ENCODE measurements at regions not wholly inside any gene's neighbourhood (a gene's known extent, or its start where the extent isn't known, plus 50 kb on each side); places are given as distances from the start of the nearest gene placed in this dataset.
"Not testable (repeated sequence)": the region's sequence is repeated elsewhere in the genome, so short reads cannot be mapped to it uniquely, and the experiment has no call there.

DNA sequence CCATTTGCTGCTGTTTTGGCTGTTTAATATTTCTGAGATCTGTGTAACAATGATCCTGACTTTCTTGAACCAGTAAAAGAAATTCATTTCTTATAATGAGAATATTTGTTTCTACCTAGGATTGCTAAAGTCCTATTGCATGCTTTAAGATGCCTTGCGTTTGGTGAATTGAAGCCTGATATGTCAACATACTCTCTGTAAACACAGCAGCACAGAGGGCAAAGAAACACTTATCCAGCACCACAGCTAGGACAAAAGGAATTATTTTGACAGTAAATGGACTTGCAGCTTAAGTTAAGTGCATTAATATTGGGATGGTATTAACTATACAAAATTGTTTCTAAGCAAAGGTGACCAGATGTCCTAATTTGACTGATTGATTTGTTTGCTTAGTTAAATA lies 2031.2 kb upstream of the CDH6 start:
- DNase-seq (ENCODE audit: extremely low read depth in 1 of 11, low read depth in 9 of 11, low spot score in 4 of 11) = no peak

DNA sequence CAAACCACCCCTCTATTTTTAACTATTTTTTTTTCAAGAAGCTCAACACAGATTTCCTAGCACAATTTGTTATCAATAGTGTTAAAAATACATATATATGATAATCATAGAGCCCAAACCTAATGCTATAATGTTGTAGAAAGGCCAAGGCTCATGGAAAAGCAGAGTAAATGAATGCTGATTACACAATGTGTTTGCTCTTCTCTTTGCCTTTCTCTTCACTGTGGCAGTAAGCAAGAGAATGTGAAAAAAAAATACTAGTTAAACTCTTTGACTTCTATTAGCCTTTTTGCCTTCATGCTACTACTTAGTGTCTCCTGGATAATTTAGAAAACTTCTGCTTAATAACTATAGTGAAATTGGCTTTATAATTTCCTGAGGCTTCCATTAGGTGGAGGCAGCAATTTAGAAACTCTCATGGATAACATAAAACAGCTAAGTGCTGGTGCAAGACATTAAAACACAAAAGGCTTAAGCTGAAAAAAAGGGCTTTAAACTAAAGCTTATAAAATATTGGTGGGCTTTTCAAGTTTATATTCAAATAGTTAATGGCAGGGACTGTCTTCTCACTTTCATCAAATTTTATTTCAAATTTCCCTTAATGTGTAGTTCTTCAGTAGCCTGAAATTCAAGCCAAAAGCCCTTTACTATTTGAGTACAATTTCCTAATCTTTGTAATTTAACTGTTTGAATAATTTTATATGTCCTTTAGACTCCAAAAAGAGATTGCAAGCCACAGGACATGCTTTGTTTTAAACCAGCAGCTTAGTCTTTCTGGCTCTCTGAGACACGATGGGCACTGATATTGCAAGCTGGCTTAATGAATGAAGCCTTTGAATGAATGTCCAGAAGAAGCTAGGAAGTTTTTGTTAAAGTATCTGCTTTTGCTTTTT lies 2031.8 kb upstream of the CDH6 start:
- no peak for DNase-seq (ENCODE audit: extremely low read depth in 1 of 11, low read depth in 9 of 11, low spot score in 4 of 11)

DNA sequence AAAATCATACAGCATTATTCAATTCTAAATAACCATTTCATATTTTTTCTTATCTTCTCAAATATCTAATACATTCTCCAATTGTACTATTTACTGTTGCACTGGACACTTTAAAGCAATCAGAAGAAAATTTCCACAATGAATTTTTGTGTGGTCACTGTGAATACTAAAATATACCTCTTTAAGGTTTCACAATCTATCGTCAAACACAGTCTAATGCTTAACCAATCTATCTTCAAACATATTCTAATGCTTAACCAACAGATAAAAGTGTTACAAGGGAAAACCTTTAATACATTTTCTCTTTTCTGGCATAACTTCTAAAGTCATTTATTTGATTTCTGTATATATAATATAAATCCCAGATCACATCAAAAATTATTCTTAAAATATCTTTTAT lies 2035.5 kb upstream of the CDH6 start:
- DNase-seq (ENCODE audit: extremely low read depth in 1 of 11, low read depth in 9 of 11, low spot score in 4 of 11) = no peak

DNA sequence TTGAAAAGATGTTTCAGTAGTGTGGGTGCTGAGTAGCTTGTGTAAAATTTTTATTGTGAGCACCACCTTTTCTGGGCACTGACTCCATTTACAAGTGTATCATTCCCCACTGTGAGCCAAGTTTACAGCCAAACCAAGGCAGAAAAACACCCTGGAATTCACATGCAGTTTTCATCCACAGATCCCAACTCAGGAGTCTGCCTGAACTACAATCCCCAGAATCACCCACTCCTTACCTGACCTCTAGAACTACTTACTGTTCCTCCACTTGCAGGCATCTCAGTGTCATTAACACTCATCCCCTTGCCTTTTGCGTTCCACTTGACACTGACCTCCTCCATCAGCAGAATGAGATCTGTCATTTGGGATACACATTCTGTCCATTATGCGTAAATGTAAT lies 2042.6 kb upstream of the CDH6 start:
- no peak for DNase-seq (ENCODE audit: extremely low read depth in 1 of 11, low read depth in 9 of 11, low spot score in 4 of 11)

DNA sequence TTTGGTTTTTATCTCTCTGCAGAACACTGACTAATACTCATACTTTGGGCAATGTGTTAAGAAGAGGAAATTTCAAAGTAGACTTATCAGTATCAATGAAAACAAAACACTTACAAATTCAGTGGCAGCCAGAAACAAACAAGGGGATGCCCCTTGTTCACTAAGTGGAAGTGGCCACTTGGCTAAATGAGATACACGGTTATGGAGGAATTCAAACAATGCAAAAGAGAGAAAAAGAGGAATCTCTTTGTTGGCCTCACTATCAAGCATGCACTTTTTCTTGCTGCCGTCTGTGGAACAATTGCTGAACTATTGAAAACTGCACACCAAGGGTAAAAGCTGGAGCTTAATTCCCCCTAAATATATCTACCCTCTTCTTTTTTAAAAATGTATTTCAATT lies 2044.9 kb upstream of the CDH6 start:
- no peak for DNase-seq (ENCODE audit: extremely low read depth in 1 of 11, low read depth in 9 of 11, low spot score in 4 of 11)

DNA sequence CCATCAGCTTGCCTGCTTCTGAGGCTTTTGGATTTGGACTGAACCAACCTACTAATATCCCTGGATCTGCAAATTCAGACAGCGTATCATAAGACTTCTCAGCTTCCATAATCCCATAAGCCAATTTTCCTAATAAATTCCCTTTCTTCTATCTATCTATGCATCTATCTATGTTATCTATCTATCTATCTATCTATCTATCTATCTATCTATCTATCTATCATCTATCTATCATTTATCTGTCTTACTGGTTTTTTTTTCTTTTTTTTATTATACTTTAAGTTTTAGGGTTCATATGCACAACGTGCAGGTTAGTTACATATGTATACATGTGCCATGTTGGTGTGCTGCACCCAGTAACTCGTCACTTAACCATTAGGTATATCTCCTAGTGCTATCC lies 2045.4 kb upstream of the CDH6 start:
- no peak for DNase-seq (ENCODE audit: extremely low read depth in 1 of 11, low read depth in 9 of 11, low spot score in 4 of 11)

DNA sequence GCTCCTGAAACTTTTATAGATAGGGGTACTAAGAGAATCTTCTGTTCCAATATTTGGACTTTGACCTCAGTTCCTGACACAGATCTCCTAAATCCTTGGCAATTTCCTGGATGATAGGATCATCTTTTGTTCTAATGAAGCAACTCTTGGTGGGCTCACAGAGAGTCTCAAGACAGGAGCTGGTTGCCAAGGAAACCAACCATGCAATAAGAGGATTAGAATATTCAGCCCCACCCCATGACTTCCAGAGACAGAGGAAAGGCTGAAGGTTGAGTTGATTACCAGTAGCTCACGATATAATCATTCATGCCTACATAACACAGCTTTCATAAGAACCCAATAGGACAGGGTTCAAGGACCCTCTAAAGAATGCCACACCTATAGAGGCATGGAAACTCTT lies 2050.2 kb upstream of the CDH6 start:
- DNase-seq (ENCODE audit: extremely low read depth in 1 of 11, low read depth in 9 of 11, low spot score in 4 of 11) = no peak

DNA sequence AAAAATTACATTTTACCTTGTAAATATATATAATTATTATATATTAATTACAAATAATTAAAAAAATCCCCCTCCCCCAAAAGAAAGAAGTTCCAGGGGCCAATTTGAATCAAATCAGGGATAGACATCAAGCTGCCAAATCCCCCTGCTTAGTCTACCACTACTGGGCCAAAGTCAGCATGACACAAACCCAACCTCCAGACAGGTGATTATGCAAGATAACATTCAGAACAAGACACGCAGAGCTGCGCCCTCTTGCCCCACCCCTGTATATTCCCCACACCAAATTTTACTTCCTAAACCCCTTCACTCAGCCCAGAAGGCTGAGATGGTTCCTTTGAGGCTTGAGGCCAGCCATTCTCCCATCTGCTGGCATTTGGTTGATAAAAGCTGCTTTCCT lies 2059.1 kb upstream of the CDH6 start:
- no peak for DNase-seq (ENCODE audit: extremely low read depth in 1 of 11, low read depth in 9 of 11, low spot score in 4 of 11)

DNA sequence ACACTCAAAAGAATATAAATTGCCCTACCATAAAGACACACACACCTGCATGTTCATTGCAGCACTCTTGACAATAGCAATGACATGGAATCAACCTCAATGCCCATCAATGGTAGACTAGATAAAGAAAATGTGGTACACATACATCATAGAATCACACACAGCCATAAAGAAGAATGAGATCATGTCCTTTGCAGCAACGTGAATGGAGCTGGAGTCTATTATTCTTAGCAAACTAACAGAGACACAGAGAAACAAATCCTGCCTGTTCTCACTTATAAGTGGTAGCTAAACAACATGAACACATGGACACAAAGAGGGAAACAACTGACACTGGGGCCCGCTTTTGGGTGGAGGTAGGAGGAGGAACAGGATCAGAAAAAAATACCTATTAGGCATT lies 2062.2 kb upstream of the CDH6 start:
- no peak for DNase-seq (ENCODE audit: extremely low read depth in 1 of 11, low read depth in 9 of 11, low spot score in 4 of 11)

DNA sequence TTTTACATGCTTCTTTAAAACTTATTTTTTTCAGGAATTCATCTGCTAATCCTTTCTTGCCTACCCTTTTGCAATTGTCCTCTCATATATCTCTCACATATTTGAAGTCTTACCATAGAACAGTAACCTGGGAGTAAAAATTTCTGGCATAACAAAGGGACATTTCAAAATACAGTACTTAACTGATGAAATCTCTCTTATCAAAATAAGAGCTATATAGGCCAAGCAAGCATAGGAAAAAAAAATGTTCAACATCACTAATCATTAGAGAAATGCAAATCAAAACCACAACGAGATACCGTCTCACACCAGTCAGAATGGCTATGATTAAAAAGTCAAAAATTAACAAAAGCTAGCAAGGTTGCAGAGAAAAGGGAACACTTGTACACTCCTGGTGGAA lies 2062.7 kb upstream of the CDH6 start:
- no peak for DNase-seq (ENCODE audit: extremely low read depth in 1 of 11, low read depth in 9 of 11, low spot score in 4 of 11)

DNA sequence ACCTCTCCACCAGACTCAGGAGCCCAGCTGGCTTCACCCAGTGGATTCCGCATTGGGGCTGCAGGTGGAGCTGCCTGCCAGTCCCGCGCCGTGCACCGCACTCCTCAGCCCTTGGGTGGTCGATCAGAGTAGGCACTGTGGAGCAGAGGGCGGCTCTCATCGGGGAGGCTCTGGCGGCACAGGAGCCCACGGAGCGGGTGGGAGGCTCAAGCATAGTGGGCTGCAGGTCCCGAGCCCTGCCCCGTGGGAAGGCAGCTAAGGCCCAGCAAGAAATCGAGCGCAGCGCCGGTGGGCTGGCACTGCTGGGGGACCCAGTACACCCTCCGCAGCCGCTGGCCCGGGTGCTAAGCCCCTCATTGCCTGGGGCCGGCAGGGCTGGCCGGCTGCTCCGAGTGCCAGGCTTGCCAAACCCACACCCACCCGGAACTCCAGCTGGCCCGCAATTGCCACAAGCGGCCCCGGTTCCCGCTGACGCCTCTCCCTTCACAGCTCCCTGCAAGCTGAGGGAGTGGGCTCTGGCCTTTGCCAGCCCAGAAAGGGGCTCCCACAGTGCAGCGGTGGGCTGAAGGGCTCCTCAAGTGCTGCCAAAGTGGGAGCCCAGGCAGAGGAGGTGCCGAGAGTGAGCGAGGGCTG lies 2065.8 kb upstream of the CDH6 start:
- DNase-seq (ENCODE audit: extremely low read depth in 1 of 11, low read depth in 9 of 11, low spot score in 4 of 11) = not testable (repeated sequence)

DNA sequence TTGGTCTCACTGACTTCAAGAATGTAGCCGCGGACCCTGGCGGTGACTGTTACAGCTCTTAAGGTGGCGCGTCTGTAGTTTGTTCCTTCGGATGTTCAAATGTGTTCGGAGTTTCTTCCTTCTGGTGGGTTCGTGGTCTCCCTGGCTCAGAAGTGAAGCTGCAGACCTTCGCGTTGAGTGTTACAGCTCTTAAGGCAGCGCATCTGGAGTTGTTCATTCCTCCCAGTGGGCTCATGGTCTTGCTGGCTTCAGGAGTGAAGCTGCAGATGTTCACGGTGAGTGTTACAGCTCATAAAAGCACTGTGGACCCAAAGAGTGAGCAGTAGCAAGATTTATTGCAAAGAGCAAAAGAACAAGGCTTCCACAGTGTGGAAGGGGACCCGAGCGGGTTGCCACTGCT lies 2067.0 kb upstream of the CDH6 start:
- not testable (repeated sequence) for DNase-seq (ENCODE audit: extremely low read depth in 1 of 11, low read depth in 9 of 11, low spot score in 4 of 11)

DNA sequence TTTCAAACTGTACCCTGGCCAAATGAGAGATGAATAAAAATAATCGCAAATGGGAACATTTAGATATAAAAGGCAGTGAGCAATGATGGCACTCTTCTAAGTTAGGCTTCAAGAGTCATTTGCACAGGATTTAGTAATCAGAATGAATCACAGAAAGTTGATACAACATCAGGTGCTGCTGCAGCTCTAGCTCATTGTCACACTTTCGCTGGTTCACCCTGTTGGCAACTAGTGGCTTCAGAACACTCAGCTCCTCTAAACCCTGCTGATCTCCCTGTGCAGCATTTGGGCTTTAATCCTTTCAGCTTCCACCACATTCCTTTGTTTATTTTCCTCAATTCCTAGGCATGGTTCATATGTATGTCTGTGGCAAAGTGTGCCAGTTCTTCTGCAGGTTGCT lies 2071.2 kb upstream of the CDH6 start:
- DNase-seq (ENCODE audit: extremely low read depth in 1 of 11, low read depth in 9 of 11, low spot score in 4 of 11) = no peak

DNA sequence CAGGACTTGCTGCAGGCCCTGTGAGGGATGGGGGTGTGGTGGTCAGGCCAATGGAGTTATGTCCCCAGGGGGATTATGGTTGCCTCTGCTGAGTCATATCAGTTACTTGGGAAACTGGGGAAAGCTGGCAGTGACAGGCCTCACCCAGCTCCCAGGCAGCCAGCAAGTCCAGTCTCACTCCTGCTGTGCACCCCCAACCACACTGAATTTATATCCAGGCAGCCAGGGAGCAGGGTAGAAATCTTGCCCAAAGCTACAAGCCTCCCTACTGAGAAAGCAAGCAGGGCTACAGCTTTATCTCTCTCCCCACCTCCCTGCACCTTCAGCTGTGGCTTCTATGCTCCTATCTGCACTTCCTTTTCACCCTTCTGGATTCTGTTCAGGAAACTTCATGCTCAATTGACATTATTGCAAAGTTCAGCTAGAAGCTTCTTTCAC lies 2076.0 kb upstream of the CDH9 start:
- no peak for DNase-seq (ENCODE audit: extremely low read depth in 1 of 11, low read depth in 9 of 11, low spot score in 4 of 11)

DNA sequence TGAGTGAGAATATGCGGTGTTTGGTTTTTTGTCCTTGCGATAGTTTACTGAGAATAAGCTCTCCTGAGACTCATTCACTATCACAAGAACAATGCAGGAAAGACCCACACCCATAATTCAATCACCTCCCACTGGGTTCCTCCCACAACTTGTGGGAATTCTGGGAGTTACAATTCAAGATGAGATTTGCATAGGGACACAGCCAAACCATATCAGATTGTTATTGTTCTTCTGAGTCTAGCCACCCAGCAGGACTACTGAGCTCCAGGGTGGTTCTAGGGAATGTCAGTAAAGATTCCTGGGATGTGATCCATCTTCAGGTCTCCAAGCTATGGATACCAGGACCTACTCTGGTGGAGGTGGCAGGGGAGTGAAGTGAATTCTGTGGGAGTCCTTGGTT lies 2075.1 kb upstream of the CDH9 start:
- no peak for DNase-seq (ENCODE audit: extremely low read depth in 1 of 11, low read depth in 9 of 11, low spot score in 4 of 11)

DNA sequence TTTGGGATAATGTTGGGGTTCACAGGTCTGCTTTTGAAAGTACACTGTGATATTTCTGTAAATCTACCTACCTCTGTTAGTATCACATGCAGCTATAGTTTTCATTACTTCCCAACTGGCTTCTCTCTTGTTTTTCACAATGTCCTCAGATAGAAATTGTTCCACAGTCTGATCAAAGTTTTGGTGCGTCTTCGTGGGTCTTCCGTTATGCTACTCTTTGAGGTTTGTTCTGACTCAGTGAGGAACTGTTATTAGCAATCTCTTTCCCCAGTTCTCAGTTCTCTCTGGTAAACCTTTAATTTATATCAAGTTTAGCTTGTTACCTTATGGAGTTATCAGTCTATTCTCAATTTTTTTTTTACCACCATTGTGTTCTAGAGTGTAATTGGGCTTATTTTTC lies 2061.2 kb upstream of the CDH9 start:
- DNase-seq (ENCODE audit: extremely low read depth in 1 of 11, low read depth in 9 of 11, low spot score in 4 of 11) = no peak

DNA sequence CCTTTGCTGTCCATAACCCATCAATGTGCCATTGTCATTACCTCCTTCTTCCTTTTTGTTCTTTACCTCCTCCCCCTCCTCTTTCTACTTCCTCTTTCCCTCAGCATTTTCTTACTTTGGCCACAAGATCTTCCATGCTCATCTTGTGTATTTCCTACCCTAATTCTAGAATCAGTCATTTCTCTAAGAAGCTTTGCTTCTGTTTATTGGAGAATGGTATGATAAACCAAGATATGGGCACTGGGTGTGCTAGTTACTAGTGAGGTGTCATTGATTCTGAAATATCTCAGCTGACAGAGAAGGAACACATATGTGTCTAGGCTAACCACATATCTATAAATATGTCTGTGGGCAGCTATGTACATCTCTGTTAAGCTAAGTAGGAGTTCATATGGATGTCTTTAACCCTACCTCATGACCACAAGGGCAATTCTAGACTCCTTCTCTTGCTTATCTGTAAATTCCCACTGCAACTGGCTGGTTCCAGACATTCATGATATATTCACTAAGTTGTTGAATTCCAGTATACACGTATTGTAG lies 2051.3 kb upstream of the CDH9 start:
- DNase-seq (ENCODE audit: extremely low read depth in 1 of 11, low read depth in 9 of 11, low spot score in 4 of 11) = no peak

DNA sequence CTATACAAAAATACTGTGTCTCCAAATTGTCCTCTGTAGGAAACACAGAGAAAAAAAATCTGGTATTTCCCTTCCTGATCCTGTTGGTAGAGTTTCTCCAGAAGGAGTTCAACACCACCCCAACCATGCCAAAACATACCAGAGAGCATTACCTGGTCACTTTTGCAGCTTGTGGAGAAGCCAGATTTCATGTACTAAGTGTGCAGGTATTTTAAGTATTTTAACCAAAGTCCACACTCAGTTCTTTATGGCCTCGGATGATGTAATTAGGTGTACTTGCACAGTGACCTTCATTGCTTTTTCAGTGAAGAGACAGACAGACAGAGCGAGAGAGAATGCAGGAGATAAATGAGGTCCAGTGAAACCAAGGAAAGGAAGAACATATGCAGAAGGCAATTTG lies 2046.8 kb upstream of the CDH9 start:
- DNase-seq (ENCODE audit: extremely low read depth in 1 of 11, low read depth in 9 of 11, low spot score in 4 of 11) = no peak

DNA sequence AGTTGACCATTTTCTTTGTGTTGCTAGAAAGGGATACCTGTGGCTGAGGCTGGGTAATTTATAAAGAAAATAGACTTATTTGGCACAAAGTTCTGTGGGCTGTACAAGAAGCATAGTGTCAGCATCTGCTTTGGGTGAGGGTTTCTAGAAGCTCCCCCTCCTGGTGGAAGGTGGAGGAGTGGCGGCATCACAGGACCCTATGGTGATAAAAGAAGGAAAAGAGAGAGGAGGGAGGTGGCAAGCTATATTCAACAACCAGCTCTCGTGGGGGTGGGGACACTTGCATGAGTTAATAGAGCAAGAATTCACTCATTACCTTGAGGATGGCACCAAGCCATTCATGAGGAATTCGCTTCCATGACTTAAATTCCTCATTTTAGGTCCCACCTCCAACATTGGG lies 2041.4 kb upstream of the CDH9 start:
- no peak for DNase-seq (ENCODE audit: extremely low read depth in 1 of 11, low read depth in 9 of 11, low spot score in 4 of 11)

DNA sequence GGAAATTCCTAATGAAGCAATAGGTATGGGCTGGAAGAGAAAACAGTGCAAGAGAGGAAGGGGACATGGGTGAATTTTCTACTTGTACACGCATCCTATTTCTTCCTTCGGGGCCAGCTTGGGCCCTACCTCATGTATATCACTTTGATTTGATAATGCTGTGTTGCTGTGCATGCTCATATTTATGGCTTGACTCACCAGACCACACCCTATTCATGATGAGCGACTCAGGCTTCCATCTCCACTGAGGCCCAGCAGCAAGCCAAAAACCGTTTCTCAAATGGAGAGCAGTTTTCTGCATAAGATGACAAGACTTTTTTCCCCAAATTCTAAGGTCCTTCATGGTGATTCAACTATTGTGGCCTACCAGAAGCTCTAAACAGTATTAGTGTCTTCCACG lies 2039.1 kb upstream of the CDH9 start:
- no peak for DNase-seq (ENCODE audit: extremely low read depth in 1 of 11, low read depth in 9 of 11, low spot score in 4 of 11)

DNA sequence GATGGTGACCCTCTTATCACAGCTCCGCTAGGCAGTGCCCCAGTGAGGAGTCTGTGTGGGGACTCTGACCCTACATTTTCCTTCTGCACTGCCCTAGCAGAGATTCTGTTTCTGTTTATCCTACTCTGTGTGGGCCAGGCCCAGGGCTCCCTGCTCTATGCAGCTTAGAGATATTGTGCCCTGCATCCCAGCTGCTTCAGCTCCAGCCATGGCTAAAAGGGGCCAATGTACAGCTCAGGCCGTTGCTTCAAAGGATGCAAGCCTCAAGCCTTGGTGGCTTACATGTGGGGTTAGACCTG lies 2030.7 kb upstream of the CDH9 start:
- DNase-seq (ENCODE audit: extremely low read depth in 1 of 11, low read depth in 9 of 11, low spot score in 4 of 11) = no peak
